K562 (cell line): ENCODE measurements at regions not wholly inside any gene's neighbourhood (a gene's known extent, or its start where the extent isn't known, plus 50 kb on each side); places are given as distances from the start of the nearest gene placed in this dataset.

Source experiments
- ATAC-seq: fragments of 200-7000 bp; cut with Tn5 transposase; 3 replicates; pipeline ENCODE4 v1.9.1; 2020; ENCODE audit warnings: moderate library complexity
- BruUV-seq: library from RNA; stranded (reverse); fragments of 400-500 nt; replicated peaks from 2 replicates; lab custom pipeline; 2021; lab: Mats Ljungman, UMichigan
- CTCF ChIA-PET: fragments of 300-600 bp; formaldehyde crosslinking; extraction: SDS; loops from one replicate; lab custom pipeline; 2021; ENCODE audit warnings: low intra/inter-chr PET ratio; lab: Yijun Ruan, JAX
- POLR2A ChIA-PET: fragments of 300-600, 350-650 bp; sonication (Branson Sonifier 250); formaldehyde crosslinking; extraction: SDS; loops from one replicate; lab custom pipeline; 2021; ENCODE audit warnings: antibody characterized with exemption, inconsistent platforms; lab: Yijun Ruan, JAX
- DNase-seq, 4 experiments: peaks; one replicate each; pipeline versions ENCODE4 v3.0.0 to v3.0.0-alpha.2; 2011 to 2018; ENCODE audit warnings: low spot score in 3 of 4, mixed read lengths in 3 of 4; ENCODE audit errors: extremely low read depth in 1 of 4
- FAIRE-seq: peaks from 2 replicates; lab custom pipeline; 2011; peaks lifted over from hg19 to GRCh38; lab: Jason Lieb, UNC
- H2AFZ ChIP-seq: 2 replicates; pipeline ENCODE4 v1.6.0; 2011; ENCODE audit warnings: low read depth, low read length, control low read depth, inconsistent platforms
- H3K27ac ChIP-seq: fragments of 200-600 bp; 3 replicates; pipeline ENCODE4 v1.8.0; 2011; ENCODE audit warnings: low read depth, mild to moderate bottlenecking, control low read depth, inconsistent platforms, low read length, moderate library complexity, mixed read lengths; ENCODE audit errors: extremely low read depth
- H3K27me3 ChIP-seq, 2 experiments: fragments of 300-600 bp in 1 of 2; 2 replicates in 1 of 2; 3 replicates in 1 of 2; pipeline versions ENCODE4 v1.6.0 to v1.8.0; 2011; ENCODE audit warnings: inconsistent platforms in 2 of 2, low read length in 2 of 2, mild to moderate bottlenecking in 1 of 2, mixed read lengths in 1 of 2, moderate library complexity in 1 of 2; ENCODE audit not compliant: control insufficient read depth in 2 of 2, insufficient read depth in 2 of 2
- H3K36me3 ChIP-seq: fragments of 300-600 bp; 3 replicates; pipeline ENCODE4 v1.8.0; 2011; ENCODE audit warnings: mild to moderate bottlenecking, low read length, inconsistent platforms; ENCODE audit not compliant: control insufficient read depth, insufficient read depth
- H3K4me1 ChIP-seq, 2 experiments: fragments of 200-600 bp in 1 of 2; replicated peaks in 1 of 2; 2 replicates in 1 of 2; 3 replicates in 1 of 2; pipeline versions ENCODE4 v1.5.1 to v1.8.0; 2011; ENCODE audit warnings: inconsistent platforms in 2 of 2, low read length in 2 of 2, mild to moderate bottlenecking in 1 of 2, mixed read lengths in 1 of 2, moderate library complexity in 1 of 2; ENCODE audit not compliant: control insufficient read depth in 2 of 2, insufficient read depth in 2 of 2
- H3K4me2 ChIP-seq: 2 replicates; pipeline ENCODE4 v1.6.1; 2011; ENCODE audit warnings: low read length, control low read depth, inconsistent platforms, mixed read lengths; ENCODE audit not compliant: insufficient read depth
- H3K4me3 ChIP-seq: fragments of 200-600 bp; sonication (generic), shearing (Covaris generic); 2 replicates; pipeline ENCODE4 v1.5.1; 2016; ENCODE audit warnings: control low read depth, inconsistent platforms
- H3K79me2 ChIP-seq: fragments of 200-600 bp; 3 replicates; pipeline ENCODE4 v1.8.0; 2011; ENCODE audit warnings: low read length, inconsistent platforms; ENCODE audit not compliant: control insufficient read depth, insufficient read depth
- H3K9ac ChIP-seq, 2 experiments: 2 replicates each; pipeline versions ENCODE4 v1.6.0 to v1.6.1; 2011; ENCODE audit warnings: low read depth in 2 of 2, low read length in 2 of 2, control low read depth in 1 of 2, inconsistent platforms in 1 of 2, mild to moderate bottlenecking in 1 of 2, mixed read lengths in 1 of 2; ENCODE audit not compliant: insufficient read depth in 1 of 2
- H3K9me1 ChIP-seq: one replicate; pipeline ENCODE4 v1.6.0; 2011; ENCODE audit warnings: inconsistent platforms, mild to moderate bottlenecking, low read length, moderate library complexity; ENCODE audit not compliant: control insufficient read depth, insufficient read depth
- H3K9me3 ChIP-seq: replicated peaks from 2 replicates; pipeline ENCODE4 v1.5.1; 2011; ENCODE audit warnings: low read depth, low read length, inconsistent platforms; ENCODE audit not compliant: control insufficient read depth, insufficient read depth
- H4K20me1 ChIP-seq: replicated peaks from 2 replicates; pipeline ENCODE4 v1.6.1; 2011; ENCODE audit warnings: low read length, inconsistent platforms, mixed read lengths; ENCODE audit not compliant: control insufficient read depth, insufficient read depth
- BRCA1 ChIP-seq, 2 experiments: fragments of 450-650 bp in 1 of 2; sonication (generic) in 1 of 2; formaldehyde crosslinking in 1 of 2; IDR thresholded peaks; 2 replicates each; pipeline versions ENCODE4 v1.5.0 to v1.6.1; 2017 to 2020; ENCODE audit warnings: mild to moderate bottlenecking in 1 of 2, missing genetic modification reagents in 1 of 2
- CREB3 ChIP-seq: fragments of 450-650 bp; conservative IDR thresholded peaks from 2 replicates; pipeline ENCODE4 v1.6.1; 2016; ENCODE audit warnings: missing genetic modification characterization, low read depth, mild to moderate bottlenecking, missing compliant biosample characterization, moderate library complexity
- CREM ChIP-seq: IDR thresholded peaks from 2 replicates; pipeline ENCODE4 v1.6.1; 2014; ENCODE audit warnings: antibody characterized with exemption, low read depth
- GTF3C2 ChIP-seq: IDR thresholded peaks from 3 replicates; pipeline ENCODE4 v1.6.1; 2011; ENCODE audit warnings: borderline replicate concordance, mild to moderate bottlenecking, moderate library complexity; ENCODE audit not compliant: insufficient read length; ENCODE audit errors: extremely low read depth
- HMBOX1 ChIP-seq: sonication (generic); IDR thresholded peaks from 2 replicates; pipeline ENCODE4 v1.6.1; 2016
- IFI16 ChIP-seq: fragments of 250-450 bp; sonication (Bioruptor Pico); IDR thresholded peaks from 2 replicates; pipeline ENCODE4 v2.1.2; 2022; ENCODE audit warnings: mild to moderate bottlenecking, inconsistent platforms
- PBX2 ChIP-seq, 2 experiments: IDR thresholded peaks in 1 of 2; conservative IDR thresholded peaks in 1 of 2; 2 replicates each; pipeline ENCODE4 v1.6.1; 2016; ENCODE audit warnings: low read depth in 2 of 2, mild to moderate bottlenecking in 1 of 2, missing compliant biosample characterization in 1 of 2, missing genetic modification characterization in 1 of 2, moderate library complexity in 1 of 2
- SREBF1 ChIP-seq: fragments of 150-350 bp; IDR thresholded peaks from 2 replicates; pipeline ENCODE4 v1.6.1; 2014; ENCODE audit warnings: antibody characterized with exemption, low read depth, low read length, borderline replicate concordance
- SRF ChIP-seq, 2 experiments: fragments of 250-450, 450-650 bp in 1 of 2; sonication (Bioruptor Pico) in 1 of 2; sonication (generic) in 1 of 2; formaldehyde crosslinking; IDR thresholded peaks; 2 replicates each; pipeline versions ENCODE4 v1.5.0 to v1.5.1; 2020 to 2022; ENCODE audit warnings: mild to moderate bottlenecking in 1 of 2, missing genetic modification reagents in 1 of 2
- STAT5B ChIP-seq: fragments of 250-450 bp; sonication (Bioruptor Pico); IDR thresholded peaks from 2 replicates; pipeline ENCODE4 v1.8.0; 2021; ENCODE audit warnings: mild to moderate bottlenecking, inconsistent platforms
- YBX1 ChIP-seq: fragments of 450-650 bp; IDR thresholded peaks from 2 replicates; pipeline ENCODE4 v1.7.1; 2016; ENCODE audit warnings: mild to moderate bottlenecking
- ZNF263 ChIP-seq: sonication (generic); formaldehyde crosslinking; IDR thresholded peaks from 2 replicates; pipeline ENCODE4 v1.8.0; 2022; ENCODE audit warnings: mild to moderate bottlenecking, missing genetic modification reagents, borderline replicate concordance
- ZNF436 ChIP-seq: fragments of 250-450, 450-650 bp; sonication (Bioruptor Pico); formaldehyde crosslinking; IDR thresholded peaks from 2 replicates; pipeline ENCODE4 v1.7.0; 2020; ENCODE audit warnings: mild to moderate bottlenecking
- WGBS: fragments of 100-300 bp; shearing (Covaris generic); methylation state at CpG from one replicate; pipeline ENCODE4 v1.1.6; 2016; ENCODE audit warnings: low coverage, mixed read lengths; ENCODE audit not compliant: insufficient coverage; ENCODE audit errors: missing lambda C conversion rate; 5-methylcytosine and 5-hydroxymethylcytosine counted together
- in situ Hi-C: fragments of 300-500 bp; cut with MboI; formaldehyde crosslinking; loops from 4 replicates; pipeline ENCODE4 v1.15.0; 2018; ENCODE audit warnings: inconsistent platforms, mixed read lengths
- intact Hi-C: fragments of 100-400 bp; cut with micrococcal nuclease; formaldehyde crosslinking; loops from 2 replicates; pipeline ENCODE4 v1.14.2; 2022

- intact Hi-C loops, result no loop called here
- in situ Hi-C loops, result no loop called here
- Histone ChIP-seq H3K79me2 (no peaks in the 10 kb centered on the region), H3K27me3 (no peaks in the 10 kb centered on the region; a peak in 1 of 5 replicates), H3K4me1 (no peaks in the 10 kb centered on the region), H3K36me3 (no peaks in the 10 kb centered on the region), H3K4me3 (no peak overlapping the region), H3K27ac (no peak overlapping the region), H3K9me1 (no peaks in the 10 kb centered on the region), H3K9me3 (no peaks in the 10 kb centered on the region), H4K20me1 (no peaks in the 10 kb centered on the region), H3K4me2 (no peak overlapping the region), H3K9ac (no peak overlapping the region), H2AFZ (no peak overlapping the region)
- BruUV-seq, result no TSS peak
- 0% methylated on average over 5 of the region's 9 CpGs for WGBS
- TF ChIP-seq CREM, result no peak
- no peak for TF ChIP-seq BRCA1 (IDR thresholded peaks at IDR 0.05)
- no peak for TF ChIP-seq BRCA1 (CRISPR knock-in tag; IDR thresholded peaks at IDR 0.05)
- TF ChIP-seq CREB3 (tag), result no peak
- no peak for TF ChIP-seq ZNF263
- TF ChIP-seq ZNF436 (CRISPR knock-in tag), result no peak
- TF ChIP-seq GTF3C2, result no peak
- TF ChIP-seq SRF (CRISPR knock-in tag; IDR thresholded peaks at IDR 0.05), result no peak
- TF ChIP-seq YBX1, result no peak
- TF ChIP-seq PBX2 (CRISPR knock-in tag; IDR thresholded peaks at IDR 0.05; ENCODE audit: low read depth), result no peak
- TF ChIP-seq PBX2 (tag; conservative IDR thresholded peaks at IDR 0.05; ENCODE audit: low read depth), result no peak
- TF ChIP-seq SREBF1, result no peak
- TF ChIP-seq IFI16 (CRISPR knock-in tag), result no peak
- no peak for TF ChIP-seq HMBOX1
- no peak for TF ChIP-seq STAT5B (CRISPR knock-in tag)
- ChIA-PET POLR2A (no interaction called here), CTCF (no interaction called here)
- no peak for ATAC-seq
- no peak for DNase-seq
- no peak for FAIRE-seq
Measured at GRCh38 chr14:89096946-89097345, 272.5 kb downstream of the TTC8 start.
